WTC11 (cell line): ENCODE measurements at regions not wholly inside any gene's neighbourhood (a gene's known extent, or its start where the extent isn't known, plus 50 kb on each side); places are given as distances from the start of the nearest gene placed in this dataset.

Source experiments
- CREB1 ChIP-seq: sonication (generic); formaldehyde crosslinking; IDR thresholded peaks from 2 replicates; pipeline ENCODE4 v1.8.0; 2023; ENCODE audit warnings: mild to moderate bottlenecking, missing genetic modification reagents
- CTCF ChIP-seq: fragments of 200-600 bp; IDR thresholded peaks from 2 replicates; pipeline ENCODE4 v1.8.0; 2022; ENCODE audit warnings: antibody characterized with exemption
- E2F4 ChIP-seq: sonication (generic); formaldehyde crosslinking; IDR thresholded peaks from 2 replicates; pipeline ENCODE4 v1.8.1; 2022; ENCODE audit warnings: low read depth, mild to moderate bottlenecking, moderate library complexity, missing genetic modification reagents, borderline replicate concordance
- ETV6 ChIP-seq: sonication (generic); formaldehyde crosslinking; IDR thresholded peaks from 2 replicates; pipeline ENCODE4 v1.8.1; 2022; ENCODE audit warnings: mild to moderate bottlenecking, missing genetic modification reagents
- IRF1 ChIP-seq: sonication (generic); formaldehyde crosslinking; IDR thresholded peaks from 2 replicates; pipeline ENCODE4 v1.8.0; 2023; ENCODE audit warnings: missing genetic modification reagents
- JUN ChIP-seq: sonication (generic); formaldehyde crosslinking; IDR thresholded peaks from 2 replicates; pipeline ENCODE4 v1.8.0; 2023; ENCODE audit warnings: mild to moderate bottlenecking, missing genetic modification reagents
- MYBL2 ChIP-seq: sonication (generic); formaldehyde crosslinking; IDR thresholded peaks from 2 replicates; pipeline ENCODE4 v1.8.1; 2023; ENCODE audit warnings: mild to moderate bottlenecking, moderate library complexity, missing genetic modification reagents
- SMAD3 ChIP-seq: sonication (generic); formaldehyde crosslinking; IDR thresholded peaks from 2 replicates; pipeline ENCODE4 v1.8.0; 2022; ENCODE audit warnings: missing genetic modification reagents, mild to moderate bottlenecking, borderline replicate concordance
- ZNF121 ChIP-seq: sonication (generic); formaldehyde crosslinking; IDR thresholded peaks from 2 replicates; pipeline ENCODE4 v1.8.0; 2023; ENCODE audit warnings: missing genetic modification reagents
- ZNF138 ChIP-seq: sonication (generic); formaldehyde crosslinking; conservative IDR thresholded peaks from 2 replicates; pipeline ENCODE4 v1.8.1; 2022; ENCODE audit warnings: mild to moderate bottlenecking, moderate library complexity, missing genetic modification reagents
- ZNF263 ChIP-seq: sonication (generic); formaldehyde crosslinking; IDR thresholded peaks from 2 replicates; pipeline ENCODE4 v1.8.1; 2022; ENCODE audit warnings: low read depth, mild to moderate bottlenecking, moderate library complexity, missing genetic modification reagents
- TF ChIP-seq, protein P1 (sequence below): sonication (generic); formaldehyde crosslinking; IDR thresholded peaks from 2 replicates; pipeline ENCODE4 v1.8.1; 2023; ENCODE audit warnings: mild to moderate bottlenecking, missing genetic modification reagents, moderate library complexity
- TF ChIP-seq, protein P2 (sequence below): sonication (generic); formaldehyde crosslinking; IDR thresholded peaks from 2 replicates; pipeline ENCODE4 v1.8.0; 2022; ENCODE audit warnings: mild to moderate bottlenecking, missing genetic modification reagents
- TF ChIP-seq, protein P3 (sequence below): sonication (generic); formaldehyde crosslinking; IDR thresholded peaks from 2 replicates; pipeline ENCODE4 v1.8.1; 2023; ENCODE audit warnings: mild to moderate bottlenecking, missing genetic modification reagents, moderate library complexity

GRCh38 chr12:13697973-13698372 is 283.4 kb downstream of the GRIN2B start:
- TF ChIP-seq ZNF121 (CRISPR knock-in tag) (no peak), JUN (CRISPR knock-in tag) (no peak), CREB1 (CRISPR knock-in tag) (no peak), CTCF (no peak), MYBL2 (CRISPR knock-in tag) (no peak), ZNF138 (no peak), ETV6 (CRISPR knock-in tag) (no peak), E2F4 (no peak), ZNF263 (CRISPR knock-in tag) (no peak), IRF1 (CRISPR knock-in tag) (no peak), SMAD3 (CRISPR knock-in tag) (no peak)
- TF ChIP-seq, protein P1, sequence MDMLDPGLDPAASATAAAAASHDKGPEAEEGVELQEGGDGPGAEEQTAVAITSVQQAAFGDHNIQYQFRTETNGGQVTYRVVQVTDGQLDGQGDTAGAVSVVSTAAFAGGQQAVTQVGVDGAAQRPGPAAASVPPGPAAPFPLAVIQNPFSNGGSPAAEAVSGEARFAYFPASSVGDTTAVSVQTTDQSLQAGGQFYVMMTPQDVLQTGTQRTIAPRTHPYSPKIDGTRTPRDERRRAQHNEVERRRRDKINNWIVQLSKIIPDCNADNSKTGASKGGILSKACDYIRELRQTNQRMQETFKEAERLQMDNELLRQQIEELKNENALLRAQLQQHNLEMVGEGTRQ (CRISPR knock-in tag) = no peak
- TF ChIP-seq, protein P2, sequence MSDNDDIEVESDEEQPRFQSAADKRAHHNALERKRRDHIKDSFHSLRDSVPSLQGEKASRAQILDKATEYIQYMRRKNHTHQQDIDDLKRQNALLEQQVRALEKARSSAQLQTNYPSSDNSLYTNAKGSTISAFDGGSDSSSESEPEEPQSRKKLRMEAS = no peak
- TF ChIP-seq, protein P3, sequence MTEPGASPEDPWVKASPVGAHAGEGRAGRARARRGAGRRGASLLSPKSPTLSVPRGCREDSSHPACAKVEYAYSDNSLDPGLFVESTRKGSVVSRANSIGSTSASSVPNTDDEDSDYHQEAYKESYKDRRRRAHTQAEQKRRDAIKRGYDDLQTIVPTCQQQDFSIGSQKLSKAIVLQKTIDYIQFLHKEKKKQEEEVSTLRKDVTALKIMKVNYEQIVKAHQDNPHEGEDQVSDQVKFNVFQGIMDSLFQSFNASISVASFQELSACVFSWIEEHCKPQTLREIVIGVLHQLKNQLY (CRISPR knock-in tag) = no peak
